IMR-90 (cell line): ENCODE measurements at regions not wholly inside any gene's neighbourhood (a gene's known extent, or its start where the extent isn't known, plus 50 kb on each side); places are given as distances from the start of the nearest gene placed in this dataset.
"Not testable (repeated sequence)": the region's sequence is repeated elsewhere in the genome, so short reads cannot be mapped to it uniquely, and the experiment has no call there.

Source experiments
- ATAC-seq: fragments of 200-7000 bp; cut with Tn5 transposase; 2 replicates; pipeline ENCODE4 v1.9.1; 2020; ENCODE audit warnings: low read depth, mild to moderate bottlenecking, moderate library complexity
- BruUV-seq: library from RNA; stranded (reverse); fragments of 400-500 nt; replicated peaks from 2 replicates; lab custom pipeline; 2021; lab: Mats Ljungman, UMichigan
- CTCF ChIA-PET: fragments of 300-600 bp; formaldehyde crosslinking; extraction: SDS; loops from one replicate; lab custom pipeline; 2021; ENCODE audit warnings: antibody characterized with exemption; lab: Yijun Ruan, JAX
- POLR2A ChIA-PET: fragments of 300-600 bp; sonication (Branson Sonifier 250); formaldehyde crosslinking; loops from one replicate; lab custom pipeline; 2022; ENCODE audit warnings: antibody characterized with exemption; ENCODE audit not compliant: unreplicated experiment; lab: Charles Lee
- DNase-seq: peaks from one replicate; pipeline ENCODE4 v3.0.0; 2013
- H2AFZ ChIP-seq: replicated peaks from 2 replicates; pipeline ENCODE3; 2013; ENCODE audit warnings: low read length, mild to moderate bottlenecking; ENCODE audit not compliant: poor library complexity
- H2AK5ac ChIP-seq: 2 replicates; pipeline ENCODE4 v1.6.1; 2013; ENCODE audit warnings: low read depth, low read length, inconsistent platforms
- H2AK9ac ChIP-seq: replicated peaks from 2 replicates; pipeline ENCODE3; 2013; ENCODE audit warnings: mild to moderate bottlenecking, low read depth, low read length, moderate library complexity; ENCODE audit not compliant: poor library complexity
- H2BK120ac ChIP-seq: 2 replicates; pipeline ENCODE4 v1.6.1; 2013; ENCODE audit warnings: low read depth, low read length, inconsistent platforms
- H2BK15ac ChIP-seq: 3 replicates; pipeline ENCODE4 v1.6.1; 2013; ENCODE audit warnings: low read depth, low read length, inconsistent platforms
- H2BK20ac ChIP-seq: 2 replicates; pipeline ENCODE4 v1.6.1; 2013; ENCODE audit warnings: low read depth, mild to moderate bottlenecking, inconsistent platforms, low read length, moderate library complexity
- H2BK5ac ChIP-seq: 2 replicates; pipeline ENCODE4 v1.6.1; 2013; ENCODE audit warnings: mild to moderate bottlenecking, low read depth, low read length, inconsistent platforms; ENCODE audit not compliant: poor library complexity, severe bottlenecking
- H3K14ac ChIP-seq: replicated peaks from 2 replicates; pipeline ENCODE4 v1.6.1; 2013; ENCODE audit warnings: low read depth, low read length, inconsistent platforms
- H3K18ac ChIP-seq: 2 replicates; pipeline ENCODE4 v1.6.1; 2013; ENCODE audit warnings: low read depth, low read length, control low read depth
- H3K23ac ChIP-seq: 2 replicates; pipeline ENCODE4 v1.6.1; 2013; ENCODE audit warnings: low read depth, low read length, inconsistent platforms
- H3K27ac ChIP-seq: 2 replicates; pipeline ENCODE4 v1.5.1; 2013; ENCODE audit warnings: mild to moderate bottlenecking, control low read depth, low read length; ENCODE audit not compliant: insufficient read depth
- H3K27me3 ChIP-seq: 2 replicates; pipeline ENCODE4 v1.6.1; 2013; ENCODE audit warnings: low read length; ENCODE audit not compliant: control insufficient read depth, insufficient read depth
- H3K36me3 ChIP-seq: 2 replicates; pipeline ENCODE4 v1.6.1; 2013; ENCODE audit warnings: low read length, mixed read lengths; ENCODE audit not compliant: control insufficient read depth, insufficient read depth
- H3K4ac ChIP-seq: 2 replicates; pipeline ENCODE4 v1.6.1; 2013; ENCODE audit warnings: low read depth, low read length, inconsistent platforms
- H3K4me1 ChIP-seq: 2 replicates; pipeline ENCODE4 v1.6.1; 2013; ENCODE audit warnings: low read length, mixed read lengths; ENCODE audit not compliant: control insufficient read depth, insufficient read depth
- H3K4me2 ChIP-seq: 2 replicates; pipeline ENCODE4 v1.6.1; 2013; ENCODE audit warnings: low read depth, mild to moderate bottlenecking, control low read depth, low read length, moderate library complexity
- H3K4me3 ChIP-seq: 2 replicates; pipeline ENCODE4 v1.5.1; 2013; ENCODE audit warnings: low read depth, mild to moderate bottlenecking, control low read depth, low read length, moderate library complexity; ENCODE audit not compliant: insufficient read depth
- H3K56ac ChIP-seq: 2 replicates; pipeline ENCODE4 v1.6.1; 2013; ENCODE audit warnings: low read length, inconsistent platforms; ENCODE audit not compliant: insufficient read depth; ENCODE audit errors: extremely low read depth
- H3K79me1 ChIP-seq, 2 experiments: 2 replicates each; pipeline ENCODE4 v1.6.1; 2013; ENCODE audit warnings: low read length in 2 of 2, inconsistent platforms in 1 of 2, low read depth in 1 of 2
- H3K9ac ChIP-seq: 2 replicates; pipeline ENCODE4 v1.6.1; 2013; ENCODE audit warnings: low read depth, low read length, control low read depth
- H3K9me1 ChIP-seq: 2 replicates; pipeline ENCODE4 v1.6.1; 2013; ENCODE audit warnings: low read length, inconsistent platforms; ENCODE audit not compliant: insufficient read depth
- H3K9me3 ChIP-seq: 2 replicates; pipeline ENCODE4 v1.6.1; 2013; ENCODE audit warnings: low read length; ENCODE audit not compliant: control insufficient read depth, insufficient read depth
- H4K20me1 ChIP-seq: 2 replicates; pipeline ENCODE4 v1.6.1; 2013; ENCODE audit warnings: low read length, inconsistent platforms; ENCODE audit not compliant: insufficient read depth
- H4K5ac ChIP-seq: 2 replicates; pipeline ENCODE4 v1.6.1; 2013; ENCODE audit warnings: mild to moderate bottlenecking, low read depth, low read length, control low read depth
- H4K8ac ChIP-seq, 2 experiments: 2 replicates each; pipeline ENCODE4 v1.6.1; 2013; ENCODE audit warnings: low read depth in 2 of 2, low read length in 2 of 2, control low read depth in 1 of 2, inconsistent platforms in 1 of 2
- H4K91ac ChIP-seq: 2 replicates; pipeline ENCODE4 v1.6.1; 2013; ENCODE audit warnings: low read depth, low read length, inconsistent platforms; ENCODE audit not compliant: insufficient read depth
- WGBS, 2 experiments: methylation state at CpG; one replicate each; pipeline versions ENCODE4 v1.1.5 to v1.1.7; 2013; ENCODE audit warnings: missing lambda C conversion rate in 2 of 2; ENCODE audit not compliant: insufficient read length in 1 of 2; ENCODE audit errors: extremely low coverage in 2 of 2; 5-methylcytosine and 5-hydroxymethylcytosine counted together
- dilution Hi-C: fragments of 300-500 bp; cut with HindIII; formaldehyde crosslinking; loops from one replicate; pipeline ENCODE4 v1.14.3; 2018; ENCODE audit warnings: low sequenced_read_pairs; ENCODE audit not compliant: unreplicated experiment
- in situ Hi-C: fragments of 300-500 bp; cut with MboI; formaldehyde crosslinking; loops from 3 replicates; pipeline ENCODE4 v1.14.3; 2019; ENCODE audit warnings: low sequenced_read_pairs, inconsistent platforms, mixed read lengths
- intact Hi-C: fragments of 100-400 bp; cut with micrococcal nuclease; formaldehyde crosslinking; loops from 2 replicates; pipeline ENCODE4 v1.10.0; 2022

DNA sequence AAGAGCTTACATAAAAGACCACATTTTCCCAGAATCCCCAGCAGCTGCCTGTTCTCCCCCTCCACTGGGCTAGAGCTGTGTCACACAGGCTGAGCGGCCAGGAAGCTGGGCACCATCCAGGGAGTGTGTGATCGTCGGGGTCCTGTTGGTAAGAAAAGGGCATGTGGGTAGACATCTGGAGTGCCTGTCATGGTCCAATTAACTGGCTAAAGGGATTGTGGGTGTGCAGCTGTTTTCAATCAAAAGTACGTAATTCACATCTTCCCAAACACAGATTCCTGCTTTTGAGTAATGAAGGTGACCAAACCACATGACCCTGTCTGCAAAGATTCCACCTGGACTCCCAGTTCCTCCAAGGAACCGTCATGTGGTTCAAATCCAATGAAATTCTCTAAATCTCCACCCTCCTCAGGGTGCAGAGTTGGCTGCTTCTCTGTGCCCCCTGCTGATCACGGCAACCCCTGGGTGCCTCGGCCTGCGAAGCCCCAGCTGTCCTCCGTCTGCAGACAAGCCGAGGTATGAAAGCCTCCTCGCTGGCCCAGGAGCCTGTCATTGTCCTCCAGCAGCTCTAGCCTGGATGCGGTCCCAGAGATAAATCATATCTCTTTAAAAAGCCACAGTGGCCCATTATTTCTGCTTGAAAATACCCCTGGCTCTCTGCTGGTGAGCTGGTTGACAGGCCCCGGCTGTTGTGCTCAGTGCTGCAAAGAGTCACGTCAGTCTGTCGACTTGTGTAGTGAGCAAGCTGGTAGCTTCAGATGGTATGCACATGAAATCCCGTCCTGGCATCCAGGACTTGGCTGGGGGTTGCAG, 172.9 kb upstream of the SULF2 start:
- POLR2A ChIA-PET, H3K14ac ChIP-seq, ATAC-seq, H4K20me1 ChIP-seq, H3K4me3 ChIP-seq, H3K36me3 ChIP-seq, dilution Hi-C loops, H3K9me3 ChIP-seq, H2BK20ac ChIP-seq, H3K9me1 ChIP-seq, in situ Hi-C loops, BruUV-seq, H2BK5ac ChIP-seq, H2AFZ ChIP-seq, H4K91ac ChIP-seq, H4K8ac ChIP-seq, H3K4me1 ChIP-seq, H3K4me2 ChIP-seq, H3K56ac ChIP-seq, H2AK9ac ChIP-seq, H3K4ac ChIP-seq, H2BK15ac ChIP-seq, intact Hi-C loops, H4K5ac ChIP-seq, H3K18ac ChIP-seq, H3K23ac ChIP-seq, H3K27me3 ChIP-seq, H2BK120ac ChIP-seq, H2AK5ac ChIP-seq, CTCF ChIA-PET, H3K9ac ChIP-seq, H3K79me1 ChIP-seq: not testable (repeated sequence)
- WGBS, 2 experiments, result 4% methylated on average over 4 of the region's 16 CpGs; no CpG with 5 or more reads in 1 of the 2 experiments
- DNase-seq, result peak; percentile 0
- H3K27ac ChIP-seq, result peak overlapping the region; percentile 7; the same call in 1 of the 2 replicates
